SU-DHL-6 (cell line): ENCODE measurements at regions not wholly inside any gene's neighbourhood (a gene's known extent, or its start where the extent isn't known, plus 50 kb on each side); places are given as distances from the start of the nearest gene placed in this dataset.
A peak's percentile ranks its signal among the peaks of the same experiment; 100 is the strongest.

ENCODE experiments used
- H2AFZ ChIP-seq: fragments of 200-600 bp; sonication (generic); 2 replicates; pipeline ENCODE4 v1.6.1; 2014; ENCODE audit warnings: low read depth, mild to moderate bottlenecking, moderate library complexity, mixed read lengths, antibody characterized with exemption, low read length; ENCODE audit not compliant: severe bottlenecking
- H3F3A ChIP-seq: fragments of 200-600 bp; shearing (Covaris generic); 2 replicates; pipeline ENCODE4 v1.6.0; 2016; ENCODE audit warnings: antibody characterized with exemption, mild to moderate bottlenecking; ENCODE audit not compliant: insufficient read depth
- H3K27ac ChIP-seq: fragments of 200-600 bp; sonication (generic); 2 replicates; pipeline ENCODE4 v1.5.1; 2016; ENCODE audit warnings: low read depth, mild to moderate bottlenecking, low read length, moderate library complexity, mixed read lengths
- H3K27me3 ChIP-seq: fragments of 200-600 bp; sonication (generic), shearing (Covaris generic); 2 replicates; pipeline ENCODE4 v1.6.0; 2014; ENCODE audit warnings: mild to moderate bottlenecking, low read length
- H3K36me3 ChIP-seq: fragments of 200-600 bp; sonication (generic); 2 replicates; pipeline ENCODE4 v1.6.1; 2014; ENCODE audit warnings: mild to moderate bottlenecking, low read length, mixed read lengths
- H3K4me2 ChIP-seq: fragments of 300-600, 200-600 bp; shearing (Covaris generic), sonication (generic); 2 replicates; pipeline ENCODE4 v1.6.0; 2014; ENCODE audit warnings: low read length, low read depth, mild to moderate bottlenecking; ENCODE audit not compliant: poor library complexity, severe bottlenecking
- H3K4me3 ChIP-seq: fragments of 200-600 bp; sonication (generic); 2 replicates; pipeline ENCODE4 v1.5.1; 2014; ENCODE audit warnings: antibody characterized with exemption, low read length, mild to moderate bottlenecking, mixed read lengths; ENCODE audit not compliant: insufficient read depth, poor library complexity, severe bottlenecking
- H3K79me2 ChIP-seq: fragments of 200-600 bp; sonication (generic); 2 replicates; pipeline ENCODE4 v1.6.1; 2014; ENCODE audit warnings: mild to moderate bottlenecking, low read length, moderate library complexity; ENCODE audit not compliant: insufficient read depth
- H3K9ac ChIP-seq: fragments of 200-600 bp; sonication (generic); 2 replicates; pipeline ENCODE4 v1.7.0; 2014; ENCODE audit warnings: mild to moderate bottlenecking, low read length
- H3K9me2 ChIP-seq: fragments of 200-600 bp; sonication (generic); replicated peaks from 2 replicates; pipeline ENCODE4 v1.6.1; 2014; ENCODE audit warnings: low read length; ENCODE audit not compliant: insufficient read depth
- H3K9me3 ChIP-seq: fragments of 200-600 bp; sonication (generic); 2 replicates; pipeline ENCODE4 v1.6.1; 2014; ENCODE audit warnings: low read length, mixed read lengths; ENCODE audit not compliant: insufficient read depth
- H4K20me1 ChIP-seq: fragments of 200-600 bp; sonication (generic); 2 replicates; pipeline ENCODE4 v1.6.1; 2014; ENCODE audit warnings: low read depth, mild to moderate bottlenecking, antibody characterized with exemption, low read length, moderate library complexity, mixed read lengths
- EZH2phosphoT487 ChIP-seq: fragments of 200-600 bp; sonication (generic), shearing (Covaris generic); conservative IDR thresholded peaks from 2 replicates; pipeline ENCODE4 v1.6.1; 2018; ENCODE audit warnings: mild to moderate bottlenecking, antibody characterized with exemption, low read length, moderate library complexity, mixed read lengths
- TF ChIP-seq, protein P1 (sequence below): fragments of 200-600 bp; sonication (generic); IDR thresholded peaks from one replicate; pipeline ENCODE4 v1.5.1; 2017; ENCODE audit warnings: antibody characterized with exemption, mild to moderate bottlenecking, low read length, moderate library complexity; ENCODE audit not compliant: insufficient read depth, poor library complexity, severe bottlenecking

DNA sequence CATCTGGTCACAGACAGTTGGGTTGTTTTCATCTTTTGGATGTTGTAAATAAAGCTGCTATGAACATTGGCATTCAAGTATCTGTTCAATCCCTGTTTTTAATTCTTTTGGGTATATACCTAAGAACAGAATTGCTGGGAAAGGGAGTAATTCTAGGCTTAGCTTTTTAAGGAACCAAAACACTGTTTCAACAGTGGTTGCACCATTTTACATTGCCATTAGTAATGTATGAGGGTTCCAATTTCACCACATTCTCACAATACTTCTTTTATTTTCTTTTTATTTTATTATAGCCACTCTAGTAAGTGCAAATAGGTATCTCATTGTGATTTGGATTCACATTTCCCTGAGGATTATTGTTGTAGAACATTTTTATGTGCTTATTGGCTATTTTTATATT is 108.9 kb upstream of the GLS start:
- H3K79me2 ChIP-seq = no peaks in the 10 kb centered on the region
- H3K9me3 ChIP-seq = no peaks in the 10 kb centered on the region
- no peaks in the 10 kb centered on the region for H4K20me1 ChIP-seq
- no peaks in the 10 kb centered on the region for H3F3A ChIP-seq
- H3K4me3 ChIP-seq = no peak overlapping the region
- no peak overlapping the region for H3K4me2 ChIP-seq
- no peak overlapping the region for H3K9ac ChIP-seq
- no peaks in the 10 kb centered on the region for H3K36me3 ChIP-seq
- no peak overlapping the region for H2AFZ ChIP-seq
- no peaks in the 10 kb centered on the region for H3K27me3 ChIP-seq
- H3K9me2 ChIP-seq = no peaks in the 10 kb centered on the region
- no peak overlapping the region for H3K27ac ChIP-seq
- TF ChIP-seq, protein P1, sequence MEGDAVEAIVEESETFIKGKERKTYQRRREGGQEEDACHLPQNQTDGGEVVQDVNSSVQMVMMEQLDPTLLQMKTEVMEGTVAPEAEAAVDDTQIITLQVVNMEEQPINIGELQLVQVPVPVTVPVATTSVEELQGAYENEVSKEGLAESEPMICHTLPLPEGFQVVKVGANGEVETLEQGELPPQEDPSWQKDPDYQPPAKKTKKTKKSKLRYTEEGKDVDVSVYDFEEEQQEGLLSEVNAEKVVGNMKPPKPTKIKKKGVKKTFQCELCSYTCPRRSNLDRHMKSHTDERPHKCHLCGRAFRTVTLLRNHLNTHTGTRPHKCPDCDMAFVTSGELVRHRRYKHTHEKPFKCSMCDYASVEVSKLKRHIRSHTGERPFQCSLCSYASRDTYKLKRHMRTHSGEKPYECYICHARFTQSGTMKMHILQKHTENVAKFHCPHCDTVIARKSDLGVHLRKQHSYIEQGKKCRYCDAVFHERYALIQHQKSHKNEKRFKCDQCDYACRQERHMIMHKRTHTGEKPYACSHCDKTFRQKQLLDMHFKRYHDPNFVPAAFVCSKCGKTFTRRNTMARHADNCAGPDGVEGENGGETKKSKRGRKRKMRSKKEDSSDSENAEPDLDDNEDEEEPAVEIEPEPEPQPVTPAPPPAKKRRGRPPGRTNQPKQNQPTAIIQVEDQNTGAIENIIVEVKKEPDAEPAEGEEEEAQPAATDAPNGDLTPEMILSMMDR = no peak
- no peak for TF ChIP-seq EZH2phosphoT487

DNA sequence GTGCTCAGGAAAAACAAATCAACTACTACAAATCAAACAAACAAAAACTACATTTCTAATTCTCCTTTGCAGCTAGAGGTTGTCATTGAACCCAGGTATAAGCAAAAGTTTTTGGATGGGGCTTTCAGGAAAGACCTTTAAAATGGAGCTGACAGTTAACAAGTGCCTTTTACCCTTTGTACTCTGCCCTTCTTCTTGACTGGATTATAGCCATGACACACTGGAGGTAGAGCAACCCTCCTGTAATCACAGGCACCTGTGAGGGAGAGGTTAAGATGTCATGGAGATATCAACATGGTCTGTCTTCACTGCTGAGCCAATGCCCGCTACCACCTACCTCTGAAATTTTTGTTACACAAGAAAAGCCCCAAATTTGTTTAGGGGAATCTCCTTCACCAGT is 100.0 kb upstream of the GLS start:
- H3K4me3 ChIP-seq = no peak overlapping the region
- no peak overlapping the region for H3K9ac ChIP-seq
- H3K4me2 ChIP-seq = no peak overlapping the region
- no peaks in the 10 kb centered on the region for H3F3A ChIP-seq
- TF ChIP-seq, protein P1 = no peak
- TF ChIP-seq EZH2phosphoT487 = no peak
- H3K36me3 ChIP-seq = no peaks in the 10 kb centered on the region
- H4K20me1 ChIP-seq = no peaks in the 10 kb centered on the region
- no peak overlapping the region for H2AFZ ChIP-seq
- no peaks in the 10 kb centered on the region for H3K27me3 ChIP-seq
- no peaks in the 10 kb centered on the region for H3K9me2 ChIP-seq
- no peak overlapping the region for H3K27ac ChIP-seq
- no peaks in the 10 kb centered on the region; the same call in 1 of the 2 replicates for H3K9me3 ChIP-seq
- H3K79me2 ChIP-seq = no peaks in the 10 kb centered on the region

DNA sequence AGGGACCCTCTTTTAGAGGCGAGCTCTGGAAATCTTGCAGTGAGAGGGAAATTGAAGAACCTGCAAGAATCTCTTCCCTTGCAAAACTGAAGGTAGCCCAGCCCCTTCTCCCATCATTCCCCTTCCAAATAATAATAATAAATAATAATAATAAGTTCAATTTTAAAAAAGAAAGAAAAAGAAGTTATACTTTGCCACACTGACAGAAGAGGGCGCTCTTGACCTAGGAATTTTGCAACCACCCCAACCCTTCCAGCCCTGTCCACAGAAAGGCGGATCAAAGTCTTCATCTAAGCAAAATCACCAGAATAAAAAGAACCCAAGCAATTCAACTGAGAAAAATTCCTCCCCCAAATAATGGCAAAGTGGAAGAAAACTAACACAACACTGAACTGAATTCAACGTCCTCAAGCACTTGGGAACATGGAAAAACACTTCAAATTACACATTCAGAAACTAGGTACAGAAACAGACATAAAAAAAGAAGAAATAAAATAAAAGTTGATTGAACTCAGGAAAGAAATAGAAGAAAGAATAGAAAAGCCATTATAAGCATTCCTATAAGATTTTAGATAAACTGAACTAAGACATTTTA is 98.9 kb upstream of the GLS start:
- Histone ChIP-seq H3K9me2 (no peaks in the 10 kb centered on the region), H2AFZ (no peak overlapping the region), H3K79me2 (no peaks in the 10 kb centered on the region), H3K27ac (no peak overlapping the region), H3K36me3 (no peaks in the 10 kb centered on the region), H3K9me3 (no peaks in the 10 kb centered on the region; the same call in 1 of the 2 replicates), H3K27me3 (no peaks in the 10 kb centered on the region), H3K9ac (no peak overlapping the region), H3F3A (no peaks in the 10 kb centered on the region), H3K4me2 (no peak overlapping the region), H3K4me3 (no peak overlapping the region), H4K20me1 (no peaks in the 10 kb centered on the region)
- TF ChIP-seq, protein P1 = peak; percentile 56
- no peak for TF ChIP-seq EZH2phosphoT487
